CD4-positive, CD25-positive, alpha-beta regulatory T cell (primary cell): ENCODE measurements at regions not wholly inside any gene's neighbourhood (a gene's known extent, or its start where the extent isn't known, plus 50 kb on each side); places are given as distances from the start of the nearest gene placed in this dataset.
A peak's percentile ranks its signal among the peaks of the same experiment; 100 is the strongest.

Experiments used
- ATAC-seq, 2 donors: fragments of 150-1000 bp; cut with Tn5 transposase; one replicate each; pipeline ENCODE4 v1.10.0; 2021; ENCODE audit warnings: low read depth in 2 of 2, moderate number of reproducible peaks in 2 of 2, moderate library complexity in 1 of 2
- DNase-seq, 3 donors: peaks; one replicate each; pipeline versions ENCODE4 v3.0.0 to v3.0.0-alpha.2; 2012 to 2022; ENCODE audit warnings: mixed read lengths in 1 of 3
- H3K27ac ChIP-seq: one replicate; pipeline ENCODE4 v1.7.0; 2013; ENCODE audit warnings: mild to moderate bottlenecking, low read length; ENCODE audit not compliant: insufficient read depth, poor library complexity, severe bottlenecking
- H3K27me3 ChIP-seq: one replicate; pipeline ENCODE4 v1.7.0; 2013; ENCODE audit warnings: low read length; ENCODE audit not compliant: control insufficient read depth, insufficient read depth
- H3K36me3 ChIP-seq: one replicate; pipeline ENCODE4 v1.7.0; 2013; ENCODE audit warnings: mild to moderate bottlenecking, low read length, moderate library complexity; ENCODE audit not compliant: control insufficient read depth, insufficient read depth
- H3K4me1 ChIP-seq: 2 replicates; pipeline ENCODE4 v1.7.0; 2013; ENCODE audit warnings: mild to moderate bottlenecking, low read length; ENCODE audit not compliant: insufficient read depth, control insufficient read depth, poor library complexity, severe bottlenecking
- H3K4me3 ChIP-seq: one replicate; pipeline ENCODE4 v1.7.0; 2013; ENCODE audit warnings: low read depth, mild to moderate bottlenecking, low read length, moderate library complexity
- H3K9me3 ChIP-seq, 2 experiments: 1 replicate in 1 of 2; 2 replicates in 1 of 2; pipeline ENCODE4 v1.7.0; 2013; ENCODE audit warnings: low read length in 2 of 2, mild to moderate bottlenecking in 1 of 2, moderate library complexity in 1 of 2; ENCODE audit not compliant: control insufficient read depth in 2 of 2
- H3K27ac Mint-ChIP-seq, 3 donors: one replicate each; pipeline ENCODE4 v1.8.0; 2020 to 2022; ENCODE audit warnings: mild to moderate bottlenecking in 3 of 3, mixed read lengths in 3 of 3, moderate library complexity in 2 of 3
- H3K27me3 Mint-ChIP-seq: one replicate; pipeline ENCODE4 v1.8.0; 2022; ENCODE audit warnings: mild to moderate bottlenecking, mixed read lengths
- H3K36me3 Mint-ChIP-seq: one replicate; pipeline ENCODE4 v1.8.0; 2020; ENCODE audit warnings: mixed read lengths
- H3K4me1 Mint-ChIP-seq, 4 donors: one replicate each; pipeline ENCODE4 v1.8.0; 2020 to 2022; ENCODE audit warnings: mixed read lengths in 4 of 4, mild to moderate bottlenecking in 1 of 4
- H3K4me3 Mint-ChIP-seq, 4 donors: one replicate each; pipeline ENCODE4 v1.8.0; 2020 to 2022; ENCODE audit warnings: mild to moderate bottlenecking in 4 of 4, mixed read lengths in 4 of 4, moderate library complexity in 3 of 4
- H3K9me3 Mint-ChIP-seq, 7 donors: one replicate each; pipeline ENCODE4 v1.8.0; 2020 to 2022; ENCODE audit warnings: mixed read lengths in 7 of 7, mild to moderate bottlenecking in 3 of 7, moderate library complexity in 2 of 7

DNA sequence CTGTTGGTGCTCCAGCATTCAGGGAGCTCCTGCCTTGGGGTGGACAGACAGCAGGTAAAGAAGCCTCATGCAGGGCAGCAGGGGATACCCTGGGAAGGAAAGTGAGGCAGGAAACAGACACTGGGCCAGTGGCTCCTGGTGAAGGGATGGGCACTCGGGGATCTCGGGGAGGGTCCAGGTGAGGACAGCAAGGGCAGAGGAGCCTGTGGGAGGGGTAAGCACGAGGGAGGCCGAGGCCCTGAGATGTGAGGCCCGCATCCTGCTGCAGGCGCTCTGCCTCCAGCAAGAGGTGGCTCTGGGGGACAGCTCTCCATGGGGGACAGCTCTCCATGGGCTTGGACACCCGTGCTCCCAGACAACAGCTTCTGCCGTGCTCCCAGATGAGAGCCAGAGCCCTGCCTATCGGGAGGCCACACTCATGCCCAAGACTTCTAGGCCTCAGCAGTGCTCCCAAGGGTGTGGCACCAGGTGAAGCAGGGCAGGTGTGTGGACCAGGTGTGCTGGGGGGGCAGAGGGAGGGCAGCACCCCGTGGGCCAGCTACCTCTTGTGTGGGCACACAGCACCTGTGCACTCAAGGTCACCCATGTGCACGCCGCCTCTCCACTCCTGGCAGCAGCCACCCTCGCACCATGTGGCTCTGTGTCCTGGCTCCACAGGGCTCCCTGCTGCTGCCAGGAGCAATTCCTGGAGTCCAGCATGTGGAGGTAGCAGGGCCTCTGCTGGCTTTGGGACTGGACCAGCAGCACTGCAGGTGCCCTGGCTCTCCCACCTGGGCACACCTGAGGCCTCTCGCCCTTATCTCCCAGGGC lies 93.6 kb upstream of the INSIG1 start:
- Histone ChIP-seq H3K4me1 (peaks cover 19% of the 10 kb centered on the region), H3K27ac (peak overlapping the region; percentile 93), H3K4me3 (no peak overlapping the region), H3K9me3 (no peaks in the 10 kb centered on the region), H3K36me3 (no peaks in the 10 kb centered on the region), H3K27me3 (no peaks in the 10 kb centered on the region)
- no peak for DNase-seq
- Mint-ChIP-seq H3K4me1 (peaks cover 11 to 30% (median 20%) of the 10 kb centered on the region in 4 donors), H3K4me3 (peak overlapping the region in 3 of 4 donors; percentile 7 to 94 (median 85)), H3K36me3 (no peaks in the 10 kb centered on the region), H3K27ac (peak overlapping the region in 2 of 3 donors; percentile 22 to 42), H3K9me3 (peaks cover 0 to 2% (median 0%) of the 10 kb centered on the region in 7 donors), H3K27me3 (peaks cover 4% of the 10 kb centered on the region)
- ATAC-seq, result no peak

- H3K27me3 Mint-ChIP-seq, result peaks cover 4% of the 10 kb centered on the region
- H3K27me3 ChIP-seq, result no peaks in the 10 kb centered on the region
- H3K4me1 Mint-ChIP-seq, result peaks cover 11 to 30% (median 20%) of the 10 kb centered on the region in 4 donors
- no peak for ATAC-seq
- H3K4me3 ChIP-seq, result peak overlapping the region; percentile 90
- H3K9me3 Mint-ChIP-seq, result peaks cover 0 to 2% (median 0%) of the 10 kb centered on the region in 7 donors
- peak overlapping the region; percentile 93 for H3K27ac ChIP-seq
- no peaks in the 10 kb centered on the region for H3K9me3 ChIP-seq
- peak overlapping the region; percentile 85 to 94 (median 90) for H3K4me3 Mint-ChIP-seq
- no peaks in the 10 kb centered on the region for H3K36me3 Mint-ChIP-seq
- H3K4me1 ChIP-seq, result peaks cover 19% of the 10 kb centered on the region
- peak overlapping the region; percentile 96 to 99 (median 96) for H3K27ac Mint-ChIP-seq
- no peaks in the 10 kb centered on the region for H3K36me3 ChIP-seq
- no peak for DNase-seq
Measured at GRCh38 chr7:155204744-155205367, 92.8 kb upstream of the INSIG1 start.

DNA sequence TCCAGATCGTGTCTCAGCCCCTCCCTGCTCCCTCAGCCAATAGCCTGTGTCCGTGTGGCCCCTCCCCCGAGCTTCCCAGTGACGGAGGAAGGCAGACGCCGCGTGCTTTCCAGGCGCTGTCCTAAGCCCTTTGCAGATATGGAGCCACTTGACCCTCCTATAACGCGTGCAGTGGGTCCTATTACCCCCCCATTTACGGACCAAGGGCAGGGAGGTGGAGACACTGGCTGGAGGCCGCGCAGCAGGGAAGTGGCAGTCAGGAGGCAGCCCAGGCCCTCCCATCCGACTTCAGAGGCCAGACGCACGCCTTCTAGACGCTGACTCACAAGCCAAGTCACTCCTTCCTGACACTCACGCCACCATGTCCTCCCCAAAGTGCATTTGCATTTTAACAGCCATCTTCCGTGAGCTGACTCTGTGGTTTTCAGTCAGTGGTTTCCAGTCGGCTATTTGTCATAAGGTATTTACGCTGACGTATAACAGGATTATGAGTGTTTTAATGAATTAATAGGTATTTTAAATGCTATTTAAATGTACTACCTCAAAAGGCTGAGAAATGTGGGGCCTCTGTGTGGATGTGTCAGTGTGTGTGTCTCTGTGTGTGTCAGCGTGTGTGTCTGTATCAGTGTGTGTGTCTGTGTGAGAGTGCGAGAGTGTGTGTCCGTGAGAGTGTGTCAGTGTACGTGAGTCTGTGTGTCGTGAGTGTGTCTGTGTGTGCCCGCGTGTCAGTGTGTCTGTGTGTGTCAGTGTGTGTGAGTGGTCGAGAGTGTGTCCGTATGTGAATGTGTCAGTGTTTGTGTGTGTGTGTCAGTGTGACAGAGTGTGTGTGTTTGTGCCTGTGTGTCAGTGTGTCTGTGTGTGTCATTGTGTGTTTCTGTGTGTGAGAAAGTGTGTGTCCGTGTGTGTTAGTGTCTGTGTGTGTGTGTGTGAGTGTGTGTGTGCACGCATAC lies 92.0 kb upstream of the INSIG1 start:
- H3K9me3 Mint-ChIP-seq, result peaks cover 0 to 2% (median 0%) of the 10 kb centered on the region in 7 donors
- ATAC-seq (peak; percentile 90 to 92), DNase-seq (peak; percentile 85 to 98 (median 91))
- peak overlapping the region; percentile 96 to 99 (median 96) for H3K27ac Mint-ChIP-seq
- H3K36me3 ChIP-seq, result no peaks in the 10 kb centered on the region
- H3K36me3 Mint-ChIP-seq, result no peaks in the 10 kb centered on the region
- no peaks in the 10 kb centered on the region for H3K9me3 ChIP-seq
- peak overlapping the region; percentile 90 for H3K4me3 ChIP-seq
- no peaks in the 10 kb centered on the region for H3K27me3 ChIP-seq
- peaks cover 4% of the 10 kb centered on the region for H3K27me3 Mint-ChIP-seq
- peaks cover 19% of the 10 kb centered on the region for H3K4me1 ChIP-seq
- H3K27ac ChIP-seq, result peak overlapping the region; percentile 93
- peaks cover 11 to 30% (median 20%) of the 10 kb centered on the region in 4 donors for H3K4me1 Mint-ChIP-seq
- H3K4me3 Mint-ChIP-seq, result peak overlapping the region; percentile 85 to 94 (median 90)

DNA sequence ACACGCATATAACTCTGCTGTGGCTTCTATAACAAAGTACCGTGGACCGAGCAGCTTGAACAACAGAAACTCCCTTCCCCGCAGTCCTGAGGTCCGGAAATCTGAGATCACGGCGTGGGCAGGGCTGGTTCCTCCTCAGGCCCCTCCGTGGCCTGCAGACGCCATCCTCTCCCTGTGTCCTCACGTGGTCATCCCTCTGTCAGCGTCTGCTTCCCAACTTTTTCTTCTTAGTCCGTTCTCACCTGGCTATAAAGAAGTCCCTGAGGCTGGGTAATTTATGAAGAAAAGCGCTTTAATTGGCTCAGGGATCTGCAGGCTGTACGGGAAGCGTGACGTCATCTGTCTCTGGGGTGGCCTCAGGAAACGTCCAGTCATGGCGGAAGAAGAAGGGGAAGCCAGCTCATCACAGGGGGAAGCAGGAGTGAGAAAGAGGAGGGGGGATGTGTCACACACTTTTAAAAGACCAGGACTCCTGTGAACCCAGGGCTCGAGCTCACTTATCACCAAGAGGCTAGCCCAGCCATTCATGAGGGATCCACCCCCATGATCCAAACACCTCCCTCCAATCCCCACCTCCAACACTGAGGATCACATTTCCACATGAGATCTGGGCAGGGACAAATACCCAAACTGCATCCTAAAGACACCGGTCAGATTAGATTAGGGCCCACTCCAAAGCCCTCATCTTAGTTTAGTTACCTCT lies 91.2 kb upstream of the INSIG1 start:
- peak overlapping the region; percentile 85 to 94 (median 90) for H3K4me3 Mint-ChIP-seq
- H3K4me1 Mint-ChIP-seq, result peaks cover 11 to 30% (median 20%) of the 10 kb centered on the region in 4 donors
- H3K27ac ChIP-seq, result peak overlapping the region; percentile 93
- DNase-seq (peak; percentile 42 to 89 (median 67)), ATAC-seq (no peak)
- H3K27me3 ChIP-seq, result no peaks in the 10 kb centered on the region
- H3K36me3 ChIP-seq, result no peaks in the 10 kb centered on the region
- H3K36me3 Mint-ChIP-seq, result no peaks in the 10 kb centered on the region
- peaks cover 19% of the 10 kb centered on the region for H3K4me1 ChIP-seq
- peak overlapping the region; percentile 96 to 99 (median 96) for H3K27ac Mint-ChIP-seq
- no peaks in the 10 kb centered on the region for H3K9me3 ChIP-seq
- peak overlapping the region; percentile 90 for H3K4me3 ChIP-seq
- H3K27me3 Mint-ChIP-seq, result peaks cover 8% of the 10 kb centered on the region
- H3K9me3 Mint-ChIP-seq, result peaks cover 0 to 1% (median 0%) of the 10 kb centered on the region in 7 donors

GRCh38 chr7:155207326-155208002 lies 90.2 kb upstream of the INSIG1 start:
- Mint-ChIP-seq H3K4me3 (peak overlapping the region in 2 of 4 donors; percentile 28 to 39), H3K27ac (peak overlapping the region; percentile 96 to 99 (median 96))
- H3K27ac ChIP-seq, result peak overlapping the region; percentile 93

DNA sequence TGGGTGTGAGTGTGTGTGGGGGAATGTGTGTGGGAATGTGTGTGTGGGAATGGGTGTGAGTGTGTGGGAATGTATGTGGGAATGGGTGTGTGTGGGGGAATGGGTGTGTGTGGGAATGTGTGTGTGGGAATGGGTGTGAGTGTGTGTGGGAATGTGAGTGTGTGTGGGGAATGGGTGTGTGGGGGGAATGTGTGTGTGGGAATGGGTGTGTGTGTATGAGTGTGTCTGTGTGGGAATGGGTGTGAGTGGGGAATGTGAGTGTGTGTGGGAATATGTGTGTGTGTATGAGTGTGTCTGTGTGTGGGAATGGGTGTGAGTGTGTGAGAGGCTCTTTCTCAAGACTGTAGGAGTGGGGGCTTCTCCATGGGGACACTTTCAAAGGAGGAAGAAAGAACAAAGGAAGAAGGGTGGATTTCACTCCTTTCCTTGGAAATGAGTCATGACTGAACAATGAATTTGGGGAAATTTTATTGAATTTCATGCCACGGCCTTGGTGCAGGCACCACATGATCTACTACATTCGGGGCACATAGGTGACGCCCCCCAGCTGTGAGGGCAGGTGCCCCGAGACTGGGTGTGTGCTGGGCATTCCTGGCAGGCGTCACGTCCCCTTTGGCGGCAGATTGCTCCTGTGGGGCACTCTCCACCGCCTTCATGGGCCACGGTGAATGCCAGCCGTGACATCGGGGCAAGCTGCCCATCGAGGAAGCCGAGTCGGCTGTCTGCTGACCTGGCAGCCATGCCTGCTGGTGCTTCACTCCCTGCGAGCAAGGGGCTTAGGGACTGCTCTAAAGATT lies 88.8 kb upstream of the INSIG1 start:
- Histone ChIP-seq H3K27me3 (no peaks in the 10 kb centered on the region), H3K36me3 (no peaks in the 10 kb centered on the region), H3K9me3 (no peaks in the 10 kb centered on the region), H3K4me3 (no peak overlapping the region), H3K4me1 (peaks cover 19% of the 10 kb centered on the region), H3K27ac (no peak overlapping the region)
- Mint-ChIP-seq H3K4me3 (no peak overlapping the region), H3K9me3 (peaks cover 0 to 1% (median 0%) of the 10 kb centered on the region in 7 donors), H3K4me1 (peaks cover 11 to 30% (median 20%) of the 10 kb centered on the region in 4 donors), H3K36me3 (no peaks in the 10 kb centered on the region), H3K27me3 (peaks cover 8% of the 10 kb centered on the region), H3K27ac (no peak overlapping the region)
- DNase-seq (peak in 1 of 3 donors; percentile 36), ATAC-seq (no peak)

More at GRCh38 chr7:155207326-155208002, 90.2 kb upstream of the INSIG1 start:
- Mint-ChIP-seq H3K4me1 (peaks cover 11 to 30% (median 20%) of the 10 kb centered on the region in 4 donors), H3K36me3 (no peaks in the 10 kb centered on the region), H3K27me3 (peaks cover 8% of the 10 kb centered on the region), H3K9me3 (peaks cover 0 to 1% (median 0%) of the 10 kb centered on the region in 7 donors)
- peak in 1 of 3 donors; percentile 34 for DNase-seq
- ATAC-seq, result no peak
- Histone ChIP-seq H3K27me3 (no peaks in the 10 kb centered on the region), H3K4me3 (no peak overlapping the region), H3K9me3 (no peaks in the 10 kb centered on the region), H3K36me3 (no peaks in the 10 kb centered on the region), H3K4me1 (peaks cover 19% of the 10 kb centered on the region)
